Gastroesophageal sphincter (tissue), 4 donors: ENCODE measurements at regions not wholly inside any gene's neighbourhood (a gene's known extent, or its start where the extent isn't known, plus 50 kb on each side); places are given as distances from the start of the nearest gene placed in this dataset.
"Not testable (repeated sequence)": the region's sequence is repeated elsewhere in the genome, so short reads cannot be mapped to it uniquely, and the experiment has no call there.

ENCODE experiments used
- ATAC-seq: fragments of 150-250 bp; one replicate; pipeline ENCODE4 v1.9.1; 2016; ENCODE audit warnings: mild to moderate bottlenecking, moderate library complexity
- H3K27ac ChIP-seq, 4 donors: fragments of 200-600 bp; sonication (generic) in 3 of 4; 1 replicate in 3 of 4; 2 replicates in 1 of 4; pipeline ENCODE4 v1.5.1; 2016 to 2019
- H3K27me3 ChIP-seq: fragments of 200-600 bp; sonication (generic); one replicate; pipeline ENCODE4 v1.5.1; 2019
- H3K36me3 ChIP-seq, 2 donors: fragments of 200-600 bp; sonication (generic); one replicate each; pipeline ENCODE4 v1.5.1; 2019; ENCODE audit warnings: control low read depth in 1 of 2
- H3K4me1 ChIP-seq, 3 donors: fragments of 200-600 bp; sonication (generic); 1 replicate in 2 of 3; 2 replicates in 1 of 3; pipeline ENCODE4 v1.5.1; 2016 to 2019; ENCODE audit warnings: control low read depth in 2 of 3
- H3K4me3 ChIP-seq, 2 donors: fragments of 200-600 bp; sonication (generic); one replicate each; pipeline ENCODE4 v1.5.1; 2019; ENCODE audit warnings: mild to moderate bottlenecking in 1 of 2, moderate library complexity in 1 of 2
- H3K9me3 ChIP-seq, 3 donors: fragments of 200-600 bp; sonication (generic); one replicate each; pipeline ENCODE4 v1.5.1; 2017 to 2019; ENCODE audit warnings: control low read depth in 2 of 3
- CTCF ChIP-seq, 4 experiments: fragments of 200-600 bp in 2 of 4; fragments of 450-650 bp in 2 of 4; sonication (generic) in 1 of 4; IDR thresholded peaks; one replicate each; pipeline ENCODE4 v1.5.1; 2017 to 2019; ENCODE audit warnings: antibody characterized with exemption in 4 of 4, mild to moderate bottlenecking in 2 of 4, moderate library complexity in 2 of 4
- EP300 ChIP-seq: sonication (generic); formaldehyde crosslinking; IDR thresholded peaks from one replicate; pipeline ENCODE4 v1.6.1; 2017; ENCODE audit warnings: antibody characterized with exemption, mild to moderate bottlenecking
- POLR2A ChIP-seq, 2 donors: fragments of 450-650 bp; IDR thresholded peaks; one replicate each; pipeline ENCODE4 v1.6.1; 2017; ENCODE audit warnings: antibody characterized with exemption in 2 of 2, mild to moderate bottlenecking in 2 of 2, moderate library complexity in 1 of 2
- POLR2AphosphoS5 ChIP-seq: sonication (generic); formaldehyde crosslinking; IDR thresholded peaks from one replicate; pipeline ENCODE4 v1.6.1; 2017; ENCODE audit warnings: antibody characterized with exemption
- WGBS, 2 donors: methylation state at CpG; one replicate each; pipeline ENCODE4 v1.1.5; 2018; ENCODE audit warnings: low coverage in 1 of 2; 5-methylcytosine and 5-hydroxymethylcytosine counted together

DNA sequence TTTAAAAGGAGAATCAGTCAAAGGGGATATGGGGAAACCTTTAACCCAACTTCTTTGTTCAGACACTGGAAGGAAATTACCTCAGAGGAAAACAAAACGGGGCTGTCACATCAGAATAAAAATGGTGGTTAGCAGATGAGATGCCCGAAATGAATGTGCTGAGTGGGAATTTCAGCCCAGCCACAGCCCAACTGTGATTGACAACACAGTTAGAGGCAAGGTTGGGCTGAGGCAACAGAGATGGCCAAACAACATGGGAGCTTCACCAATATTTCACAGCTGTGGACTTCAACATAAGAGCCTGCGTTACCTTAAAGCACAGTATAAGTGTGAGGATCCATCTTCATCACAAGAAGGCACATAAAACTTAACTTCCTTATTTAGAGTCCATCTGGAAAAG lies 133.5 kb upstream of the PTPRZ1 start:
- H3K9me3 ChIP-seq: no peaks in the 10 kb centered on the region

DNA sequence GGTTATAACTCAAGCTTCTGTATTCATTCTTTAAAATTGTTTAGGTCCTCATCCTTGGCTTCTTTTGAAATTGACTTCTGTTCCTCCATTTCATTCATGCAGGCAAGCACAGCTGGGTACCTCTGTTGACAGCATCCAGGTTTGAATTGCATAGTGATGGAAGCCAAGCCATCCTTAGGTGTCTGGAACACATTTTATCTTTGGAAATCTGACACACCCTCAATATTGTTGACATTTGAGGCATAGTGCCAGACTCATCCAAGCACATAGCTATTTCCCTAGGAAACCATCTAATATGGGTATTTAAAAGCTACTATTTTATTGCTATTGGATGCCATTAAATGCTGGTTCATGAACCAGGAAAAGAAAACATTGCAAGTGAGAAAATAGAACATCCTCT lies 142.1 kb upstream of the PTPRZ1 start:
- H3K9me3 ChIP-seq: peaks cover 0 to 26% (median 0%) of the 10 kb centered on the region in 3 donors
- H3K27ac ChIP-seq: no peak overlapping the region
- TF ChIP-seq POLR2A (IDR thresholded peaks at IDR 0.05) (no peak), POLR2AphosphoS5 (no peak), EP300 (no peak), CTCF (IDR thresholded peaks at IDR 0.05) (no peak)
- no peak for ATAC-seq
- no peaks in the 10 kb centered on the region for H3K4me1 ChIP-seq
- H3K4me3 ChIP-seq: no peak overlapping the region
- no peaks in the 10 kb centered on the region for H3K27me3 ChIP-seq
- H3K36me3 ChIP-seq: no peaks in the 10 kb centered on the region

More for the DNA sequence above, 133.5 kb upstream of the PTPRZ1 start:
- H3K36me3 ChIP-seq: no peaks in the 10 kb centered on the region
- no peak overlapping the region for H3K27ac ChIP-seq
- 62 to 100% methylated on average over 1 to 3 of the region's 3 CpGs for WGBS, 2 donors
- H3K4me1 ChIP-seq: no peaks in the 10 kb centered on the region
- no peak for ATAC-seq
- TF ChIP-seq POLR2A (IDR thresholded peaks at IDR 0.05) (no peak), CTCF (IDR thresholded peaks at IDR 0.05) (no peak), POLR2AphosphoS5 (no peak), EP300 (no peak)
- no peak overlapping the region for H3K4me3 ChIP-seq
- H3K27me3 ChIP-seq: peaks cover 3% of the 10 kb centered on the region

- WGBS, 2 donors: 37 to 44% methylated on average over 3 of the region's 3 CpGs
- TF ChIP-seq POLR2AphosphoS5: no peak
- no peak for TF ChIP-seq EP300
- TF ChIP-seq POLR2A (IDR thresholded peaks at IDR 0.05): no peak
- no peak for TF ChIP-seq CTCF (IDR thresholded peaks at IDR 0.05)
- Histone ChIP-seq H3K36me3 (no peaks in the 10 kb centered on the region), H3K27me3 (no peaks in the 10 kb centered on the region), H3K9me3 (no peaks in the 10 kb centered on the region), H3K4me1 (no peaks in the 10 kb centered on the region), H3K4me3 (no peak overlapping the region), H3K27ac (no peak overlapping the region)
- ATAC-seq: no peak
Measured at GRCh38 chr7:121714559-121715303, 158.2 kb upstream of the PTPRZ1 start.

DNA sequence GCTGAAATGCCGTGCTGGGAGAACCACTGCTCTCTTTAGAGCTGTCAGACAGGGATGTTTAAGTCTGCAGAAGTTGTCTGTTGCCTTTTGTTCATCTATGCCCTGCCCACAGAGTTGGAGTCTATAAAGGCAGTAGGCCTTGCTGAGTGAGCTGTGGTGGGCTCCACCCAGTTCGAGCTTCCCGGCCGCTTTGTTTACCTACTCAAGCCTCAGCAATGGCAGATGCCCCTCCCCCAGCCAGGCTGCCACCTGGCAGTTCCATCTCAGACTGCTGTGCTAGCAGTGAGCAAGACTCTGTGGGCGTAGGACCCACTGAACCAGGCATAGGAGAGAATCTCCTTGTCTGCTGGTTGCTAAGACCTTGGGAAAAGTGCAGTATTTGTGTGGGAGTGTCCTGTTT lies 160.0 kb upstream of the PTPRZ1 start:
- not testable (repeated sequence) for H3K4me1 ChIP-seq, H3K27me3 ChIP-seq, ATAC-seq, H3K36me3 ChIP-seq, H3K4me3 ChIP-seq, H3K9me3 ChIP-seq, H3K27ac ChIP-seq
- WGBS, 2 donors: 80% methylated on average over 1 of the region's 5 CpGs; no CpG with 5 or more reads in 1 of the 2 donors

GRCh38 chr7:121697731-121698316 lies 175.1 kb upstream of the PTPRZ1 start:
- Histone ChIP-seq H3K9me3 (no peaks in the 10 kb centered on the region), H3K4me3 (no peak overlapping the region), H3K36me3 (no peaks in the 10 kb centered on the region), H3K27ac (no peak overlapping the region), H3K4me1 (no peaks in the 10 kb centered on the region), H3K27me3 (no peaks in the 10 kb centered on the region)
- 41 to 80% methylated on average over 2 of the region's 2 CpGs for whole genome bisulfite sequencing, 2 donors
- no peak for TF ChIP-seq POLR2A (IDR thresholded peaks at IDR 0.05)
- TF ChIP-seq CTCF (IDR thresholded peaks at IDR 0.05): no peak
- TF ChIP-seq POLR2AphosphoS5: no peak
- no peak for TF ChIP-seq EP300
- ATAC-seq: no peak
